ENCODE measurements at regions not wholly inside any gene's neighbourhood (a gene's known extent, or its start where the extent isn't known, plus 50 kb on each side); places are given as distances from the start of the nearest gene placed in this dataset.

DNA sequence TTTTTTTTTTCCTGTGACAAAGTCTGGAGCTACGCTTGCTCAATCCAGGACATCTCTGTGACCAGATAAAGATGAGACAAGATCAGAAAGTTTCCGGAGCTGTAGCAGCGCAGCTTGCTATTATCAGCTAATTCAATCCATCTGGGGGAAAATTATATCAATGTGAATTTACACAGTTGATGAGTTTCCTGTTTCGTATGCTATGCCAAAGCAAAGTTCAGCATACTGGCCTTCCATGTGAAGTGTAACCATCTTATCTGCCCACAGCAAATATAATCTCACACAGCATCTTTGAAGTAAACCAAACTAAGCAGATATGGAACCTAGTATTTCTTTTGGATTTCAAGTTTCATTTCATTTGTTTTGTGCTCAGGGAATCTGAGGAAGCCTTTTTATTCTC lies 1767.7 kb downstream of the EFNA5 start:
- peak; percentile 49 for DNase-seq
- WGBS (ENCODE audit: low lambda C conversion rate) = 9% methylated on average over 4 of the region's 4 CpGs
- peak overlapping the region; percentile 60 for H2AFZ ChIP-seq (ENCODE audit: low read depth)
- TF ChIP-seq JUND (IDR thresholded peaks at IDR 0.05) (peak; percentile 64), USF1 (IDR thresholded peaks at IDR 0.05; ENCODE audit: borderline replicate concordance, low read depth) (no peak), TCF12 (IDR thresholded peaks at IDR 0.05) (peak; percentile 97), SIN3A (IDR thresholded peaks at IDR 0.05; ENCODE audit: borderline replicate concordance, low read depth, low read length) (no peak), NFIC (IDR thresholded peaks at IDR 0.05; ENCODE audit: borderline replicate concordance) (peak; percentile 79), SMC3 (IDR thresholded peaks at IDR 0.05; ENCODE audit: low read depth, low read length) (no peak; the same call in 1 of the 2 replicates), ELF1 (IDR thresholded peaks at IDR 0.05) (no peak), EZH2phosphoT487 (IDR thresholded peaks at IDR 0.05; ENCODE audit: borderline replicate concordance, low read depth) (no peak), FOSL2 (IDR thresholded peaks at IDR 0.05; ENCODE audit: borderline replicate concordance, low read depth) (peak; percentile 25; the same call in 1 of the 2 replicates), NRF1 (IDR thresholded peaks at IDR 0.05; ENCODE audit: low read depth, low read length) (no peak), RCOR1 (IDR thresholded peaks at IDR 0.05; ENCODE audit: low read length) (peak; percentile 97), TEAD4 (IDR thresholded peaks at IDR 0.05; ENCODE audit: borderline replicate concordance, insufficient read depth) (peak; percentile 81), GABPA (IDR thresholded peaks at IDR 0.05; ENCODE audit: low read depth) (no peak), YY1 (IDR thresholded peaks at IDR 0.05; ENCODE audit: low read depth) (no peak), PBX3 (IDR thresholded peaks at IDR 0.05) (peak; percentile 76), FOXJ3 (CRISPR knock-in tag; IDR thresholded peaks at IDR 0.05) (peak; percentile 94), FOXM1 (IDR thresholded peaks at IDR 0.05; ENCODE audit: low read depth) (peak; percentile 79), RAD21 (IDR thresholded peaks at IDR 0.05; ENCODE audit: low read length) (peak; percentile 56; the same call in 1 of the 2 replicates), CHD2 (IDR thresholded peaks at IDR 0.05; ENCODE audit: low read length, partially characterized antibody) (peak; percentile 88), EP300 (IDR thresholded peaks at IDR 0.05; ENCODE audit: borderline replicate concordance in 1 of 2, low read depth in 1 of 2, low read length in 1 of 2) (peak; percentile 86 to 99), TAF1 (IDR thresholded peaks at IDR 0.05; ENCODE audit: borderline replicate concordance, low read depth, low read length) (0 out of 2 replicates have a peak, but pooled peaks have one; percentile 31), RXRA (IDR thresholded peaks at IDR 0.05; ENCODE audit: borderline replicate concordance, low read depth) (no peak), MEF2A (IDR thresholded peaks at IDR 0.05; ENCODE audit: borderline replicate concordance, low read depth) (peak; percentile 52; the same call in 1 of the 2 replicates), GATA2 (CRISPR knock-in tag; IDR thresholded peaks at IDR 0.05) (peak; percentile 99), MXI1 (IDR thresholded peaks at IDR 0.05; ENCODE audit: low read depth, low read length) (0 out of 2 replicates have a peak, but pooled peaks have one; percentile 61), RFX5 (IDR thresholded peaks at IDR 0.05; ENCODE audit: low read length) (no peak; the same call in 1 of the 2 replicates)
- TF ChIP-seq, protein P1, sequence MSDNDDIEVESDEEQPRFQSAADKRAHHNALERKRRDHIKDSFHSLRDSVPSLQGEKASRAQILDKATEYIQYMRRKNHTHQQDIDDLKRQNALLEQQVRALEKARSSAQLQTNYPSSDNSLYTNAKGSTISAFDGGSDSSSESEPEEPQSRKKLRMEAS (IDR thresholded peaks at IDR 0.05; ENCODE audit: low read depth) = no peak
- TF ChIP-seq, protein P2, sequence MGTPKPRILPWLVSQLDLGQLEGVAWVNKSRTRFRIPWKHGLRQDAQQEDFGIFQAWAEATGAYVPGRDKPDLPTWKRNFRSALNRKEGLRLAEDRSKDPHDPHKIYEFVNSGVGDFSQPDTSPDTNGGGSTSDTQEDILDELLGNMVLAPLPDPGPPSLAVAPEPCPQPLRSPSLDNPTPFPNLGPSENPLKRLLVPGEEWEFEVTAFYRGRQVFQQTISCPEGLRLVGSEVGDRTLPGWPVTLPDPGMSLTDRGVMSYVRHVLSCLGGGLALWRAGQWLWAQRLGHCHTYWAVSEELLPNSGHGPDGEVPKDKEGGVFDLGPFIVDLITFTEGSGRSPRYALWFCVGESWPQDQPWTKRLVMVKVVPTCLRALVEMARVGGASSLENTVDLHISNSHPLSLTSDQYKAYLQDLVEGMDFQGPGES (IDR thresholded peaks at IDR 0.05; ENCODE audit: low read depth, low read length) = no peak
- TF ChIP-seq, protein P3, sequence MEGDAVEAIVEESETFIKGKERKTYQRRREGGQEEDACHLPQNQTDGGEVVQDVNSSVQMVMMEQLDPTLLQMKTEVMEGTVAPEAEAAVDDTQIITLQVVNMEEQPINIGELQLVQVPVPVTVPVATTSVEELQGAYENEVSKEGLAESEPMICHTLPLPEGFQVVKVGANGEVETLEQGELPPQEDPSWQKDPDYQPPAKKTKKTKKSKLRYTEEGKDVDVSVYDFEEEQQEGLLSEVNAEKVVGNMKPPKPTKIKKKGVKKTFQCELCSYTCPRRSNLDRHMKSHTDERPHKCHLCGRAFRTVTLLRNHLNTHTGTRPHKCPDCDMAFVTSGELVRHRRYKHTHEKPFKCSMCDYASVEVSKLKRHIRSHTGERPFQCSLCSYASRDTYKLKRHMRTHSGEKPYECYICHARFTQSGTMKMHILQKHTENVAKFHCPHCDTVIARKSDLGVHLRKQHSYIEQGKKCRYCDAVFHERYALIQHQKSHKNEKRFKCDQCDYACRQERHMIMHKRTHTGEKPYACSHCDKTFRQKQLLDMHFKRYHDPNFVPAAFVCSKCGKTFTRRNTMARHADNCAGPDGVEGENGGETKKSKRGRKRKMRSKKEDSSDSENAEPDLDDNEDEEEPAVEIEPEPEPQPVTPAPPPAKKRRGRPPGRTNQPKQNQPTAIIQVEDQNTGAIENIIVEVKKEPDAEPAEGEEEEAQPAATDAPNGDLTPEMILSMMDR (IDR thresholded peaks at IDR 0.05) = no peak
- TF ChIP-seq, protein P4, sequence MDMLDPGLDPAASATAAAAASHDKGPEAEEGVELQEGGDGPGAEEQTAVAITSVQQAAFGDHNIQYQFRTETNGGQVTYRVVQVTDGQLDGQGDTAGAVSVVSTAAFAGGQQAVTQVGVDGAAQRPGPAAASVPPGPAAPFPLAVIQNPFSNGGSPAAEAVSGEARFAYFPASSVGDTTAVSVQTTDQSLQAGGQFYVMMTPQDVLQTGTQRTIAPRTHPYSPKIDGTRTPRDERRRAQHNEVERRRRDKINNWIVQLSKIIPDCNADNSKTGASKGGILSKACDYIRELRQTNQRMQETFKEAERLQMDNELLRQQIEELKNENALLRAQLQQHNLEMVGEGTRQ (IDR thresholded peaks at IDR 0.05; ENCODE audit: borderline replicate concordance, low read depth, low read length) = no peak

More for the DNA sequence above, 1767.7 kb downstream of the EFNA5 start:
- ChIA-PET CTCF (no interaction called here), POLR2A (interaction anchor here (1.0 kb wide), 1 partner anchor 1471 kb away, joined by 7 read pairs; no protein-coding TSS in a partner anchor)
- Histone ChIP-seq H3K4me1 (ENCODE audit: control insufficient read depth in 1 of 2, insufficient read depth in 2 of 2, low read depth in 1 of 2, low read length in 1 of 2) (peaks cover 10 to 33% of the 10 kb centered on the region in 2 experiments; a peak in 2 of 4 replicates), H4K20me1 (ENCODE audit: insufficient read depth) (no peaks in the 10 kb centered on the region), H3K9ac (peak overlapping the region; percentile 18; the same call in 1 of the 2 replicates), H3K4me3 (ENCODE audit: low read depth in 2 of 2, low read length in 1 of 2) (peak overlapping the region; percentile 3 to 19; a peak in 2 of 4 replicates), H3K36me3 (replicated peaks in 1 of 2; ENCODE audit: control insufficient read depth in 1 of 2, insufficient read depth in 2 of 2, low read length in 1 of 2) (no peaks in the 10 kb centered on the region), H3K9me2 (0 out of 2 replicates have a peak, but pooled peaks cover 3% of the 10 kb centered on the region), H3F3A (replicated peaks; ENCODE audit: insufficient read depth) (peaks cover 4% of the 10 kb centered on the region), H3K9me3 (no peaks in the 10 kb centered on the region), H3K79me2 (ENCODE audit: insufficient read depth) (no peaks in the 10 kb centered on the region), H3K27me3 (ENCODE audit: insufficient read depth) (no peaks in the 10 kb centered on the region), H3K27ac (ENCODE audit: low read depth in 2 of 2, low read length in 1 of 2) (peak overlapping the region; percentile 34 to 96), H3K4me2 (peak overlapping the region; percentile 41)
